ENCODE measurements at regions not wholly inside any gene's neighbourhood (a gene's known extent, or its start where the extent isn't known, plus 50 kb on each side); places are given as distances from the start of the nearest gene placed in this dataset.

GRCh38 chr13:59088716-59089115, 1075.0 kb downstream of the DIAPH3 start:
- Mint-ChIP-seq H3K4me3 (no peak overlapping the region), H3K9me3 (peaks cover 7% of the 10 kb centered on the region), H3K36me3 (no peaks in the 10 kb centered on the region), H3K27ac (no peak overlapping the region), H3K4me1 (no peaks in the 10 kb centered on the region)
- ATAC-seq (no peak), DNase-seq (ENCODE audit: low spot score in 2 of 2) (no peak)

GRCh38 chr13:59094181-59094580, 1069.5 kb downstream of the DIAPH3 start:
- Mint-ChIP-seq H3K36me3 (no peaks in the 10 kb centered on the region), H3K27ac (no peak overlapping the region), H3K9me3 (peaks cover 2% of the 10 kb centered on the region), H3K4me1 (no peaks in the 10 kb centered on the region), H3K4me3 (no peak overlapping the region)
- DNase-seq (ENCODE audit: low spot score in 2 of 2) (no peak), ATAC-seq (no peak)

DNA sequence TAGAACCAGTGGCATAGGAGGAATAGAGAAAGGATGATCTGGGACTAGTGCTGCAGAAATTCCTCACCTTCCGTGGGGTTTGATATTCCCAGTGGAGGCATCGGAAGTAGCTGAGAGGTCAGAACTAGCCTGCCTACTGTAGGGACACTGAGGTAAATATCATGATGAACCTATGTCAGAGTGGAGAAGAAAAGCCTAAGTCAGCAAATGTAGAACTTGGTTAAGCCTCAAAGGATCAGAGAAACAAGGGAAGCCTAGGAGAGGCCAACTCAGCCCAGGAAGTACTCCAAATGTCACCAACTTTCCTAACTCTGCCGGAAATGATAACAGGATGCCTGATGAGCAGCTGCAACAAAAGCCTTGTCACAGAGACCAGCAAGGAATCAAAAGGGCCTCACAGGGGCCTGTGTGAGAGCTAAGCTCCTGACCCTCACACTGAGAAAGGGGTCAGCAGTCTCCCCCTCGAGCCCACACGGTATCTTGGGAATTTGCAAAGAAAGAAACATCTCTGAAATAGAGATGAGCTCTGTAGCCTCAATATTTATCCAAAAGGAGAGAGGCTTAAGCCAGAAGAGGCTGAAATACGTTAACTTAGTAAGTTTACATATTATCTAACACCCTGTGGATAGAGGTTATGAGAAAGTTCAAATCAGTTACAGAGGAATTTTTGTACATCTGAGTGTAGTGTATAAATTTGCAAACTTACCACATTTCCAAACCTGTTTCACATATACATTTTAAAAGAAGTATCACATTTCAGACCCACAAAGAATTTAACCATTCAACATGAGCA, 1064.3 kb downstream of the DIAPH3 start:
- H3K27ac Mint-ChIP-seq = no peak overlapping the region
- DNase-seq (ENCODE audit: low spot score in 2 of 2) (no peak), ATAC-seq (no peak)
- no peaks in the 10 kb centered on the region for H3K36me3 Mint-ChIP-seq
- no peaks in the 10 kb centered on the region for H3K4me1 Mint-ChIP-seq
- no peak overlapping the region for H3K4me3 Mint-ChIP-seq
- H3K9me3 Mint-ChIP-seq = peaks cover 2% of the 10 kb centered on the region

DNA sequence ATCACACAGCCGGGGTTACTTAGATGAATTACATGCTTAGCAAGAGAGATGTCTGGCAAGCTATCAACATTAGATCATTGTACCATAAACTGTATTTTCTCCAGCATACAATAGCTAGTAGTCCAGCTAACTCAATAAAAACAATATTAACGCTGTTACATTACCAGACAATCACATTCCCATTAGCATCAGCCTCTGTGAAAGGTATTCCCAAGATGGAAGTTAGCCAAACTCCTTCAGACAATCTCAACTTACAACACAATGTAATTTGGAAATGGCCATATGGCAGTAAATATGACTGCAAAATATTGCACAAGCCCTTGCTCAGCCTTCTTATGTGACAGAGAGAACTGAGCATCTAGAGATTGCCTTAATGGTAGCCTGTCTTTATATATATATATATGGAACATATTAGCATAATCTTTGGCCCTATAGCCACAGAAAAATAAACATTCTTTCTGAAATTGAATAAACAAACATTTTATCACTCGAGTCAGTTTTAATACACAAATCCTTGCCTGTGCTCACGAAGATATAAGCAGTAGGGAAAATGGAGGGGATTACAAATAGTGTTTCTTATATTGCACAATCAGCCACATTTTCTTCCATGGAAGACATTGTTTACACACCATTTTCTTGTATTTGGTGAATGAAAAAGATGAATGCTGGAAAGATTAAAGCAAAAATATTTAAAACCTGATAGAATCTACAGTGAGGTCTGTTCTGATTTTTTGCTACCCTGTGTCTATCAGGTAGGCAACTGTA, 1060.5 kb downstream of the DIAPH3 start:
- no peak for DNase-seq (ENCODE audit: low spot score in 2 of 2)
- no peak overlapping the region for H3K27ac Mint-ChIP-seq
- no peak for ATAC-seq
- H3K4me3 Mint-ChIP-seq = no peak overlapping the region
- H3K4me1 Mint-ChIP-seq = no peaks in the 10 kb centered on the region
- H3K9me3 Mint-ChIP-seq = peaks cover 12% of the 10 kb centered on the region
- H3K36me3 Mint-ChIP-seq = no peaks in the 10 kb centered on the region

- no peak overlapping the region for H3K27ac Mint-ChIP-seq
- H3K36me3 Mint-ChIP-seq = no peaks in the 10 kb centered on the region
- DNase-seq (ENCODE audit: low spot score in 2 of 2) = no peak
- H3K4me3 Mint-ChIP-seq = no peak overlapping the region
- no peak for ATAC-seq
- no peaks in the 10 kb centered on the region for H3K4me1 Mint-ChIP-seq
- H3K9me3 Mint-ChIP-seq = peaks cover 3% of the 10 kb centered on the region
These were observed 1052.0 kb downstream of the DIAPH3 start for GRCh38 chr13:59111751-59112171.

GRCh38 chr13:59112221-59112718, 1051.5 kb downstream of the DIAPH3 start:
- DNase-seq (ENCODE audit: low spot score in 2 of 2) = no peak
- no peaks in the 10 kb centered on the region for H3K9me3 Mint-ChIP-seq
- no peaks in the 10 kb centered on the region for H3K4me1 Mint-ChIP-seq
- no peak overlapping the region for H3K4me3 Mint-ChIP-seq
- no peaks in the 10 kb centered on the region for H3K36me3 Mint-ChIP-seq
- no peak for ATAC-seq
- no peak overlapping the region for H3K27ac Mint-ChIP-seq

DNA sequence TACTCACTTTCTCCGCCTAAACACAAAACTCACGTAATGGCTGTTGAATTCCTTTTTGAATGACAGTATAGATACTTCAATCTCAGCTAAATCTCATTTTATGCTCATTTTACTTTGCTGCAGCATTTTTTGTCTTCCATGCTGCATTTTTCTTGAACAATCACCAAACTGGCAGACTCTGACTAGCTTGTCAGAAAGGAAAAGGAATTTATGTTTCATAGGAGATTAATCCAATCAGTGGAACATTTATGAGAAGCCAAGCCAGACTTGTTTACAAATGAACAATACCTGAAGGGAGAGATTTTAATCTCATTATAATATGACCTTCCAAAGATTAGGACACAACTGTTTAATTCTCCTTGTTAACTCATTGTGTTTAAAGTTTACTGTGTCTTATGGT, 1044.3 kb downstream of the DIAPH3 start:
- H3K27ac Mint-ChIP-seq = no peak overlapping the region
- H3K4me1 Mint-ChIP-seq = no peaks in the 10 kb centered on the region
- H3K36me3 Mint-ChIP-seq = no peaks in the 10 kb centered on the region
- no peak for ATAC-seq
- no peak overlapping the region for H3K4me3 Mint-ChIP-seq
- peaks cover under 1% of the 10 kb centered on the region for H3K9me3 Mint-ChIP-seq
- DNase-seq (ENCODE audit: low spot score in 2 of 2) = no peak

DNA sequence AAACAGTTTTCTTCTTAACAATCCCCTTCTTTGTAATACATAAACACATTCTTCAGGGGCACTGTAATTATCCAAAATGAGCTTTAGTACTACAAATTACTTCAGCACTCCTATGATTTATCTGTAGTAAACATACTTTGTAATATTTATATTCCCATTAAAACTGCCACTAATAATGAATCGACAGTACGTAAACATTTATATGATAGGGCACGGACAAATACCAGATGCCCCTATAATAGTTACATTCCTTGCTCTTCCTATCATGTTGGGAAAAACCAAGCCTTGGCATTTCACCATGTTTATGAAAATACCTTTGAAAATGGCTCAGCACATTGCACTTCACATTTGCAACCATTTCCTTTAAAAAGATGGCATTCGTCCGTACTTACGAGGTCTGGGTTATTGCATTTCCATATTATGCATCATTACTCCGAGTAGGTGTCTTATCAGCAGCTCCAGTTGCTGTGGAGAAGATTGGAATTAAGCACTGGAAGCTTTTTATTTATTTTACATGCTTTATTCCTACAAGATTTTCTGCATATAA, 1043.4 kb downstream of the DIAPH3 start:
- no peak overlapping the region for H3K27ac Mint-ChIP-seq
- no peaks in the 10 kb centered on the region for H3K36me3 Mint-ChIP-seq
- ATAC-seq = no peak

DNA sequence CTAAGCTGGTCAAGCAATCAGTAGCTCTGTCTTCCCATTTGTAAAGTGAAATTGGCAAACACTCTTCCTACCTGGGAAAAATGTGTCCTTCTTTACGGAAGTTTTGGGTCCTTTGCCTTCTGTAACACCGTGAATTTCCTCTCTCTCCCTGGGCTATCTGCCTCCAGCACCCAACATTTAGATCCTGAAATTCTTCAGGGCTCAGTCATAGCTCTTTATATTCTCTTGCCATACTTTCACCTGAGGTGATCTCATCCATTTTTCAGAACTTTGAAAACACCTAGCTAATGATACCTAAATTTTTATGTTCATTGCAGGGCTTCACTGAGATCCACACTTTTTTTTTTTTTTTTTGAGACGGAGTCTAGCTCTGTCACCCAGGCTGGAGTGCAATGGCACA, 1042.2 kb downstream of the DIAPH3 start:
- Mint-ChIP-seq H3K36me3 (no peaks in the 10 kb centered on the region), H3K4me1 (no peaks in the 10 kb centered on the region), H3K27ac (no peak overlapping the region), H3K4me3 (no peak overlapping the region), H3K9me3 (peaks cover 6% of the 10 kb centered on the region)
- ATAC-seq (no peak), DNase-seq (ENCODE audit: low spot score in 2 of 2) (no peak)

More for the DNA sequence above, 1043.4 kb downstream of the DIAPH3 start:
- H3K4me3 Mint-ChIP-seq = no peak overlapping the region
- no peak for DNase-seq (ENCODE audit: low spot score in 2 of 2)
- no peaks in the 10 kb centered on the region for H3K4me1 Mint-ChIP-seq
- H3K9me3 Mint-ChIP-seq = peaks cover 5% of the 10 kb centered on the region

- DNase-seq (ENCODE audit: low spot score in 2 of 2) (no peak), ATAC-seq (no peak)
- Mint-ChIP-seq H3K36me3 (no peaks in the 10 kb centered on the region), H3K4me3 (no peak overlapping the region), H3K27ac (no peak overlapping the region), H3K9me3 (peaks cover 8% of the 10 kb centered on the region), H3K4me1 (no peaks in the 10 kb centered on the region)
These were observed 1037.3 kb downstream of the DIAPH3 start for GRCh38 chr13:59126474-59126873.

GRCh38 chr13:59133903-59134302, 1029.8 kb downstream of the DIAPH3 start:
- Mint-ChIP-seq H3K4me3 (no peak overlapping the region), H3K9me3 (peaks cover 10% of the 10 kb centered on the region), H3K4me1 (no peaks in the 10 kb centered on the region), H3K36me3 (no peaks in the 10 kb centered on the region), H3K27ac (no peak overlapping the region)
- no peak for DNase-seq (ENCODE audit: low spot score in 2 of 2)
- ATAC-seq = no peak

GRCh38 chr13:59144700-59145099, 1019.0 kb downstream of the DIAPH3 start:
- peaks cover 10% of the 10 kb centered on the region for H3K9me3 Mint-ChIP-seq
- DNase-seq (ENCODE audit: low spot score in 2 of 2) = no peak

GRCh38 chr13:59145381-59145780, 1018.3 kb downstream of the DIAPH3 start:
- DNase-seq (ENCODE audit: low spot score in 2 of 2) (no peak), ATAC-seq (no peak)
- peaks cover 10% of the 10 kb centered on the region for H3K9me3 Mint-ChIP-seq
- no peaks in the 10 kb centered on the region for H3K4me1 Mint-ChIP-seq
- H3K36me3 Mint-ChIP-seq = no peaks in the 10 kb centered on the region
- no peak overlapping the region for H3K4me3 Mint-ChIP-seq
- H3K27ac Mint-ChIP-seq = no peak overlapping the region

More at GRCh38 chr13:59144700-59145099, 1019.0 kb downstream of the DIAPH3 start:
- Mint-ChIP-seq H3K4me3 (no peak overlapping the region), H3K4me1 (no peaks in the 10 kb centered on the region), H3K27ac (no peak overlapping the region), H3K36me3 (no peaks in the 10 kb centered on the region)
- ATAC-seq = no peak

DNA sequence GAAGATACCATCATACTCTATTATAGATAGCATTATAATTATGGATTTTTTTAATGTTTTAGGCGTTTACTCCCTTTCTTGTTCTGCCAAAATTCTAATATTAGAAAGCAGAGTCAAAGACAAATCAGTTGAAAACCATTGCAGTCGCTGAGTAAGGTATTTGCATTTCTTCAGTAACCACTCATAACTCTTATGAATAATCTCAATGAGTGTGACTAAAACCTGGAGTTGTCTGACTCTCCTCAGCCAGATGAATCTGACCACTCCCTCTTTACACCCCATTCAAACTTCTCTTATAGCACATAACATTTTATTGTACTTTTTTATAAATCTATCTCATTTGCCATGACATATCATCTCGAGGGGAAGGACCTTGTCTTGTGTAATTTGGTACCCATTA, 1006.5 kb downstream of the DIAPH3 start:
- Mint-ChIP-seq H3K4me1 (no peaks in the 10 kb centered on the region), H3K27ac (no peak overlapping the region), H3K4me3 (no peak overlapping the region), H3K9me3 (peaks cover 2% of the 10 kb centered on the region), H3K36me3 (no peaks in the 10 kb centered on the region)
- no peak for DNase-seq (ENCODE audit: low spot score in 2 of 2)
- no peak for ATAC-seq

DNA sequence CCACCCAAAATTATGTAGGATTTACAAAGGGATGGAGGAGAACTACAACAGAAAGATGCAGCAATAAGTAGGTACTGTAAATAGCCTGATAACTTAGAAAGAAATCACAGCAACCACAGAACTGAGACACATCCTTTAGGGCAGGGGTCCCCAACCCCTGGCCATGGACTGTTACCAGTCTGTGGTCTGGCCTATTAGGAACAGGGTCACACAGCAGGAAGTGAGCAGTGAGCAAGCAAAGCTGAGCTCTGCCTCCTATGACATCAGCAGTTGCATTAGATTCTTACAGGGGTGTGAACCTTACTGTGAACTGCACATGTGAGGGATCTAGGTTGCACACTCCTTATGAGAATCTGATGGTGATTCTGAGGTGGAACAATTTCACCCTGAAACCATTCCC, 997.6 kb downstream of the DIAPH3 start:
- DNase-seq (ENCODE audit: low spot score in 2 of 2) (no peak), ATAC-seq (no peak)
- Mint-ChIP-seq H3K27ac (no peak overlapping the region), H3K36me3 (no peaks in the 10 kb centered on the region), H3K4me3 (no peak overlapping the region), H3K4me1 (no peaks in the 10 kb centered on the region), H3K9me3 (peaks cover 3% of the 10 kb centered on the region)
